HepG2 (cell line): ENCODE measurements at regions not wholly inside any gene's neighbourhood (a gene's known extent, or its start where the extent isn't known, plus 50 kb on each side); places are given as distances from the start of the nearest gene placed in this dataset.

Source experiments
- ATAC-seq: fragments of 200-7000 bp; cut with Tn5 transposase; 3 replicates; pipeline ENCODE4 v1.9.1; 2020; ENCODE audit warnings: mild to moderate bottlenecking, moderate library complexity
- BruUV-seq: library from RNA; stranded (reverse); fragments of 400-500 nt; replicated peaks from 2 replicates; lab custom pipeline; 2021; lab: Mats Ljungman, UMichigan
- CTCF ChIA-PET: fragments of 300-600 bp; formaldehyde crosslinking; extraction: SDS; loops from one replicate; lab custom pipeline; 2021; ENCODE audit warnings: low total read pairs, inconsistent platforms, low intra/inter-chr PET ratio; lab: Yijun Ruan, JAX
- POLR2A ChIA-PET: fragments of 350-600 bp; sonication (Branson Sonifier 250); formaldehyde crosslinking; loops from one replicate; lab custom pipeline; 2020; ENCODE audit warnings: antibody characterized with exemption, inconsistent platforms; lab: Yijun Ruan, JAX
- DNase-seq: peaks from one replicate; pipeline ENCODE4 v3.0.0-alpha.2; 2015; ENCODE audit warnings: low spot score
- FAIRE-seq: peaks from 3 replicates; lab custom pipeline; 2011; peaks lifted over from hg19 to GRCh38; lab: Jason Lieb, UNC
- H2AFZ ChIP-seq: one replicate; pipeline ENCODE4 v1.6.1; 2011; ENCODE audit warnings: low read length, inconsistent platforms
- H3K27ac ChIP-seq: fragments of 300-600 bp; 3 replicates; pipeline ENCODE4 v1.8.0; 2011; ENCODE audit warnings: mixed run types, mild to moderate bottlenecking, mixed read lengths, low read length, inconsistent platforms; ENCODE audit not compliant: insufficient read depth; ENCODE audit errors: extremely low read length
- H3K27me3 ChIP-seq, 2 experiments: fragments of 200-600 bp in 1 of 2; 2 replicates in 1 of 2; 3 replicates in 1 of 2; pipeline versions ENCODE4 v1.6.0 to v1.8.0; 2011; ENCODE audit warnings: low read length in 2 of 2, mild to moderate bottlenecking in 2 of 2, moderate library complexity in 2 of 2, inconsistent platforms in 1 of 2; ENCODE audit not compliant: insufficient read depth in 2 of 2, control insufficient read depth in 1 of 2
- H3K36me3 ChIP-seq, 2 experiments: fragments of 200-600 bp in 1 of 2; replicated peaks in 1 of 2; 2 replicates in 1 of 2; 3 replicates in 1 of 2; pipeline versions ENCODE4 v1.5.1 to v1.8.0; 2011; ENCODE audit warnings: low read length in 2 of 2, inconsistent platforms in 1 of 2; ENCODE audit not compliant: insufficient read depth in 2 of 2, control insufficient read depth in 1 of 2
- H3K4me1 ChIP-seq: 2 replicates; pipeline ENCODE4 v1.5.1; 2012; ENCODE audit warnings: low read length, inconsistent platforms; ENCODE audit not compliant: insufficient read depth
- H3K4me2 ChIP-seq: 2 replicates; pipeline ENCODE4 v1.6.0; 2011; ENCODE audit warnings: low read depth, low read length, inconsistent platforms
- H3K4me3 ChIP-seq, 3 experiments: fragments of 200-600 bp in 1 of 3; sonication (generic), shearing (Covaris generic) in 1 of 3; replicated peaks in 1 of 3; 2 replicates each; pipeline ENCODE4 v1.5.1; 2011 to 2016; ENCODE audit warnings: low read length in 3 of 3, inconsistent platforms in 2 of 3, low read depth in 2 of 3, mild to moderate bottlenecking in 2 of 3, control low read depth in 1 of 3, mixed read lengths in 1 of 3; ENCODE audit not compliant: insufficient read depth in 1 of 3
- H3K79me2 ChIP-seq: one replicate; pipeline ENCODE4 v1.6.1; 2011; ENCODE audit warnings: low read length, inconsistent platforms; ENCODE audit not compliant: insufficient read depth
- H3K9ac ChIP-seq: 2 replicates; pipeline ENCODE4 v1.6.0; 2011; ENCODE audit warnings: mild to moderate bottlenecking, low read depth, low read length, inconsistent platforms; ENCODE audit not compliant: insufficient read depth
- H3K9me3 ChIP-seq: 2 replicates; pipeline ENCODE4 v1.5.1; 2012; ENCODE audit warnings: mild to moderate bottlenecking, low read length
- H4K20me1 ChIP-seq: 2 replicates; pipeline ENCODE4 v1.6.0; 2011; ENCODE audit warnings: inconsistent platforms, mild to moderate bottlenecking, low read length, moderate library complexity; ENCODE audit not compliant: insufficient read depth
- ARID5B ChIP-seq: IDR thresholded peaks from 2 replicates; pipeline ENCODE4 v1.4.0; 2020; ENCODE audit warnings: mild to moderate bottlenecking, missing genetic modification reagents
- ATM ChIP-seq: fragments of 450-650 bp; IDR thresholded peaks from 2 replicates; pipeline ENCODE4 v1.7.1; 2017; ENCODE audit warnings: mild to moderate bottlenecking, borderline replicate concordance
- ETV6 ChIP-seq: sonication (generic); formaldehyde crosslinking; conservative IDR thresholded peaks from 2 replicates; pipeline ENCODE4 v1.4.0; 2020; ENCODE audit warnings: missing genetic modification reagents
- FOXA1 ChIP-seq, 2 experiments: fragments of 450-650 bp in 1 of 2; sonication (generic) in 1 of 2; formaldehyde crosslinking in 1 of 2; IDR thresholded peaks; 2 replicates each; pipeline versions ENCODE4 v1.4.0 to v1.6.1; 2016 to 2020; ENCODE audit warnings: missing genetic modification reagents in 1 of 2
- RARG ChIP-seq: sonication (generic); formaldehyde crosslinking; IDR thresholded peaks from 2 replicates; pipeline ENCODE4 v1.4.0; 2020; ENCODE audit warnings: low read depth, mild to moderate bottlenecking, missing genetic modification reagents
- WIZ ChIP-seq: sonication (generic); formaldehyde crosslinking; IDR thresholded peaks from 2 replicates; pipeline ENCODE4 v1.5.1; 2020; ENCODE audit warnings: mild to moderate bottlenecking, missing genetic modification reagents
- ZNF441 ChIP-seq: sonication (generic); formaldehyde crosslinking; IDR thresholded peaks from 2 replicates; pipeline ENCODE4 v1.7.0; 2021; ENCODE audit warnings: missing genetic modification reagents, borderline replicate concordance
- ZNF543 ChIP-seq: sonication (generic); formaldehyde crosslinking; IDR thresholded peaks from 2 replicates; pipeline ENCODE4 v1.4.0; 2020; ENCODE audit warnings: mild to moderate bottlenecking, missing genetic modification reagents
- WGBS: methylation state at CpG from one replicate; pipeline ENCODE4 v1.1.6; 2017; ENCODE audit warnings: low lambda C conversion rate; 5-methylcytosine and 5-hydroxymethylcytosine counted together
- in situ Hi-C: cut with HindIII; loops from 2 replicates; pipeline ENCODE4 v1.10.0; 2017; ENCODE audit warnings: low pct_unique_long_range_greater_than_20kb; ENCODE audit not compliant: extremely low pct_ligation_motif_present
- intact Hi-C: fragments of 100-400 bp; cut with micrococcal nuclease; formaldehyde crosslinking; loops from one replicate; pipeline ENCODE4 v1.10.0; 2022; ENCODE audit not compliant: unreplicated experiment
- TF ChIP-seq, protein P1 (sequence below): sonication (generic); formaldehyde crosslinking; IDR thresholded peaks from 2 replicates; pipeline ENCODE4 v1.4.0; 2020; ENCODE audit warnings: mild to moderate bottlenecking, missing genetic modification reagents, borderline replicate concordance
- TF ChIP-seq, protein P2 (sequence below): sonication (generic); formaldehyde crosslinking; IDR thresholded peaks from 2 replicates; pipeline ENCODE4 v1.4.0; 2020; ENCODE audit warnings: missing genetic modification reagents, borderline replicate concordance
- TF ChIP-seq, protein P3 (sequence below): sonication (generic); formaldehyde crosslinking; IDR thresholded peaks from 2 replicates; pipeline ENCODE4 v1.8.0; 2022; ENCODE audit warnings: missing genetic modification reagents, mild to moderate bottlenecking, moderate library complexity, borderline replicate concordance

GRCh38 chr5:73380041-73380440 lies 68.5 kb downstream of the FOXD1 start (continued):
- TF ChIP-seq, protein P1, sequence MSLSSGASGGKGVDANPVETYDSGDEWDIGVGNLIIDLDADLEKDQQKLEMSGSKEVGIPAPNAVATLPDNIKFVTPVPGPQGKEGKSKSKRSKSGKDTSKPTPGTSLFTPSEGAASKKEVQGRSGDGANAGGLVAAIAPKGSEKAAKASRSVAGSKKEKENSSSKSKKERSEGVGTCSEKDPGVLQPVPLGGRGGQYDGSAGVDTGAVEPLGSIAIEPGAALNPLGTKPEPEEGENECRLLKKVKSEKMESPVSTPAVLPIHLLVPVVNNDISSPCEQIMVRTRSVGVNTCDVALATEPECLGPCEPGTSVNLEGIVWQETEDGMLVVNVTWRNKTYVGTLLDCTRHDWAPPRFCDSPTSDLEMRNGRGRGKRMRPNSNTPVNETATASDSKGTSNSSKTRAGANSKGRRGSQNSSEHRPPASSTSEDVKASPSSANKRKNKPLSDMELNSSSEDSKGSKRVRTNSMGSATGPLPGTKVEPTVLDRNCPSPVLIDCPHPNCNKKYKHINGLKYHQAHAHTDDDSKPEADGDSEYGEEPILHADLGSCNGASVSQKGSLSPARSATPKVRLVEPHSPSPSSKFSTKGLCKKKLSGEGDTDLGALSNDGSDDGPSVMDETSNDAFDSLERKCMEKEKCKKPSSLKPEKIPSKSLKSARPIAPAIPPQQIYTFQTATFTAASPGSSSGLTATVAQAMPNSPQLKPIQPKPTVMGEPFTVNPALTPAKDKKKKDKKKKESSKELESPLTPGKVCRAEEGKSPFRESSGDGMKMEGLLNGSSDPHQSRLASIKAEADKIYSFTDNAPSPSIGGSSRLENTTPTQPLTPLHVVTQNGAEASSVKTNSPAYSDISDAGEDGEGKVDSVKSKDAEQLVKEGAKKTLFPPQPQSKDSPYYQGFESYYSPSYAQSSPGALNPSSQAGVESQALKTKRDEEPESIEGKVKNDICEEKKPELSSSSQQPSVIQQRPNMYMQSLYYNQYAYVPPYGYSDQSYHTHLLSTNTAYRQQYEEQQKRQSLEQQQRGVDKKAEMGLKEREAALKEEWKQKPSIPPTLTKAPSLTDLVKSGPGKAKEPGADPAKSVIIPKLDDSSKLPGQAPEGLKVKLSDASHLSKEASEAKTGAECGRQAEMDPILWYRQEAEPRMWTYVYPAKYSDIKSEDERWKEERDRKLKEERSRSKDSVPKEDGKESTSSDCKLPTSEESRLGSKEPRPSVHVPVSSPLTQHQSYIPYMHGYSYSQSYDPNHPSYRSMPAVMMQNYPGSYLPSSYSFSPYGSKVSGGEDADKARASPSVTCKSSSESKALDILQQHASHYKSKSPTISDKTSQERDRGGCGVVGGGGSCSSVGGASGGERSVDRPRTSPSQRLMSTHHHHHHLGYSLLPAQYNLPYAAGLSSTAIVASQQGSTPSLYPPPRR (CRISPR knock-in tag) = no peak
- TF ChIP-seq ATM = no peak
- TF ChIP-seq, protein P2, sequence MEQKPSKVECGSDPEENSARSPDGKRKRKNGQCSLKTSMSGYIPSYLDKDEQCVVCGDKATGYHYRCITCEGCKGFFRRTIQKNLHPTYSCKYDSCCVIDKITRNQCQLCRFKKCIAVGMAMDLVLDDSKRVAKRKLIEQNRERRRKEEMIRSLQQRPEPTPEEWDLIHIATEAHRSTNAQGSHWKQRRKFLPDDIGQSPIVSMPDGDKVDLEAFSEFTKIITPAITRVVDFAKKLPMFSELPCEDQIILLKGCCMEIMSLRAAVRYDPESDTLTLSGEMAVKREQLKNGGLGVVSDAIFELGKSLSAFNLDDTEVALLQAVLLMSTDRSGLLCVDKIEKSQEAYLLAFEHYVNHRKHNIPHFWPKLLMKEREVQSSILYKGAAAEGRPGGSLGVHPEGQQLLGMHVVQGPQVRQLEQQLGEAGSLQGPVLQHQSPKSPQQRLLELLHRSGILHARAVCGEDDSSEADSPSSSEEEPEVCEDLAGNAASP = no peak

DNA sequence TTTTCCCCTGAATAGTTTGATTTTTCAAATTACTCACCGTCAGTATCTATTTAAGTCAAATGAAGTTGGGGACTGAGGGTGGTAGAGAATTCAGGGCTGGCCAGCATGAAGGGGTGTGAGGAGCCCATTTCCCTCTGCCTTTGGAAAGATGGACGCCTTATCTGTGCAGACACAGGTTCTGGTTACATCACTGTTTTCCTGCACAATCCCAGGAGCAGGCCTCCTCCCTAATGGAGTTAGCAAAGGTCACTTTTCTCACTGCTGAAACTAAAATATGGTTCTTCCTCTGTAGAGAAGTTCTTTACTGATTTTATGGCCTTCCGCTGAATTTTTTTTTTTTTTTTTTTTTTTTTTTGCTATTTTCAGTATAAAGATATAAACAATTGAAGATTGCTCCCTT lies 69.1 kb downstream of the FOXD1 start:
- H3K9ac ChIP-seq = no peak overlapping the region
- H3K36me3 ChIP-seq = no peaks in the 10 kb centered on the region
- FAIRE-seq = no peak
- H3K9me3 ChIP-seq = peaks cover 6% of the 10 kb centered on the region; the same call in 1 of the 2 replicates
- H3K4me3 ChIP-seq = no peak overlapping the region
- no peak for DNase-seq
- POLR2A ChIA-PET = no interaction called here
- no peaks in the 10 kb centered on the region for H4K20me1 ChIP-seq
- H3K4me1 ChIP-seq = no peaks in the 10 kb centered on the region
- in situ Hi-C loops = no loop called here
- CTCF ChIA-PET = no interaction called here
- no peak overlapping the region for H3K4me2 ChIP-seq
- WGBS = 27% methylated on average over 3 of the region's 3 CpGs
- H3K79me2 ChIP-seq = no peaks in the 10 kb centered on the region
- peaks cover 1 to 10% of the 10 kb centered on the region in 2 experiments; a peak in 3 of 5 replicates for H3K27me3 ChIP-seq
- H3K27ac ChIP-seq = no peak overlapping the region
- no TSS peak for BruUV-seq
- no peak for ATAC-seq
- intact Hi-C loops = no loop called here
- H2AFZ ChIP-seq = no peak overlapping the region
- TF ChIP-seq WIZ (CRISPR knock-in tag) (no peak), ETV6 (no peak), ZNF441 (CRISPR knock-in tag) (no peak), ZNF543 (CRISPR knock-in tag) (no peak), RARG (CRISPR knock-in tag) (no peak), ARID5B (CRISPR knock-in tag) (no peak), FOXA1 (IDR thresholded peaks at IDR 0.05) (no peak), FOXA1 (CRISPR knock-in tag; IDR thresholded peaks at IDR 0.05) (no peak)
- TF ChIP-seq, protein P3, sequence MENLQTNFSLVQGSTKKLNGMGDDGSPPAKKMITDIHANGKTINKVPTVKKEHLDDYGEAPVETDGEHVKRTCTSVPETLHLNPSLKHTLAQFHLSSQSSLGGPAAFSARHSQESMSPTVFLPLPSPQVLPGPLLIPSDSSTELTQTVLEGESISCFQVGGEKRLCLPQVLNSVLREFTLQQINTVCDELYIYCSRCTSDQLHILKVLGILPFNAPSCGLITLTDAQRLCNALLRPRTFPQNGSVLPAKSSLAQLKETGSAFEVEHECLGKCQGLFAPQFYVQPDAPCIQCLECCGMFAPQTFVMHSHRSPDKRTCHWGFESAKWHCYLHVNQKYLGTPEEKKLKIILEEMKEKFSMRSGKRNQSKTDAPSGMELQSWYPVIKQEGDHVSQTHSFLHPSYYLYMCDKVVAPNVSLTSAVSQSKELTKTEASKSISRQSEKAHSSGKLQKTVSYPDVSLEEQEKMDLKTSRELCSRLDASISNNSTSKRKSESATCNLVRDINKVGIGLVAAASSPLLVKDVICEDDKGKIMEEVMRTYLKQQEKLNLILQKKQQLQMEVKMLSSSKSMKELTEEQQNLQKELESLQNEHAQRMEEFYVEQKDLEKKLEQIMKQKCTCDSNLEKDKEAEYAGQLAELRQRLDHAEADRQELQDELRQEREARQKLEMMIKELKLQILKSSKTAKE (CRISPR knock-in tag) = no peak
